GM23338 (cell line): ENCODE measurements at regions not wholly inside any gene's neighbourhood (a gene's known extent, or its start where the extent isn't known, plus 50 kb on each side); places are given as distances from the start of the nearest gene placed in this dataset.

Source experiments
- ATAC-seq: fragments of 200-7000 bp; cut with Tn5 transposase; 3 replicates; pipeline ENCODE4 v1.9.1; 2020
- DNase-seq: peaks from one replicate; pipeline ENCODE4 v3.0.0-alpha.2; 2015; ENCODE audit warnings: low spot score
- H2AFZ ChIP-seq: fragments of 200-600 bp; sonication (generic); 2 replicates; pipeline ENCODE4 v1.8.0; 2016; ENCODE audit warnings: antibody characterized with exemption, mild to moderate bottlenecking, moderate library complexity
- H3F3A ChIP-seq: fragments of 200-600 bp; sonication (generic); replicated peaks from 2 replicates; pipeline ENCODE4 v1.8.0; 2017; ENCODE audit warnings: antibody characterized with exemption, mixed run types, low read depth
- H3K27ac ChIP-seq: fragments of 200-600 bp; sonication (generic); 2 replicates; pipeline ENCODE4 v1.6.1; 2016; ENCODE audit warnings: low read depth
- H3K27me3 ChIP-seq: fragments of 200-600 bp; sonication (generic); 2 replicates; pipeline ENCODE4 v1.8.0; 2016; ENCODE audit warnings: mild to moderate bottlenecking, mixed run types, moderate library complexity; ENCODE audit not compliant: insufficient read depth
- H3K36me3 ChIP-seq: fragments of 200-600 bp; sonication (generic); 2 replicates; pipeline ENCODE4 v1.8.0; 2016; ENCODE audit warnings: mild to moderate bottlenecking; ENCODE audit not compliant: insufficient read depth
- H3K4me1 ChIP-seq: fragments of 200-600 bp; sonication (generic); 2 replicates; pipeline ENCODE4 v1.8.0; 2016; ENCODE audit warnings: mild to moderate bottlenecking, moderate library complexity; ENCODE audit not compliant: insufficient read depth
- H3K4me2 ChIP-seq: fragments of 200-600 bp; sonication (generic); 2 replicates; pipeline ENCODE4 v1.7.1; 2017; ENCODE audit warnings: mixed run types
- H3K4me3 ChIP-seq: fragments of 200-600 bp; sonication (generic); 2 replicates; pipeline ENCODE4 v1.6.1; 2016; ENCODE audit warnings: mixed run types
- H3K79me2 ChIP-seq: fragments of 200-600 bp; sonication (generic); replicated peaks from 2 replicates; pipeline ENCODE4 v1.8.0; 2017; ENCODE audit warnings: mild to moderate bottlenecking; ENCODE audit not compliant: insufficient read depth
- H3K9me2 ChIP-seq: fragments of 200-600 bp; sonication (generic); 2 replicates; pipeline ENCODE4 v1.8.0; 2017; ENCODE audit not compliant: insufficient read depth
- H4K20me1 ChIP-seq: fragments of 200-600 bp; sonication (generic); replicated peaks from 2 replicates; pipeline ENCODE4 v1.8.0; 2017; ENCODE audit warnings: mild to moderate bottlenecking; ENCODE audit not compliant: insufficient read depth
- H3K27ac Mint-ChIP-seq: 2 replicates; pipeline ENCODE4 v1.8.0; 2020; ENCODE audit warnings: inconsistent platforms, mild to moderate bottlenecking, moderate library complexity, mixed read lengths
- H3K27me3 Mint-ChIP-seq: 3 replicates; pipeline ENCODE4 v1.8.0; 2022; ENCODE audit warnings: low read depth, mild to moderate bottlenecking, moderate library complexity, mixed read lengths, inconsistent platforms; ENCODE audit not compliant: insufficient read depth, poor library complexity
- H3K36me3 Mint-ChIP-seq: 3 replicates; pipeline ENCODE4 v1.8.0; 2021; ENCODE audit warnings: low read depth, mild to moderate bottlenecking, inconsistent platforms, moderate library complexity, mixed read lengths
- H3K4me1 Mint-ChIP-seq: 3 replicates; pipeline ENCODE4 v1.8.0; 2020; ENCODE audit warnings: mild to moderate bottlenecking, inconsistent platforms, mixed read lengths
- H3K4me3 Mint-ChIP-seq: 3 replicates; pipeline ENCODE4 v1.8.0; 2021; ENCODE audit warnings: moderate library complexity, mild to moderate bottlenecking, inconsistent platforms, mixed read lengths
- H3K9me3 Mint-ChIP-seq: 3 replicates; pipeline ENCODE4 v1.8.0; 2020; ENCODE audit warnings: moderate library complexity, mild to moderate bottlenecking, inconsistent platforms, mixed read lengths
- CREB1 ChIP-seq: fragments of 250-450 bp; sonication (Bioruptor Pico); IDR thresholded peaks from 2 replicates; pipeline ENCODE4 v1.5.0; 2020; ENCODE audit warnings: low read depth, mild to moderate bottlenecking, moderate library complexity
- EZH2 ChIP-seq: fragments of 200-600 bp; sonication (generic); IDR thresholded peaks from one replicate; pipeline ENCODE4 v1.8.0; 2017; ENCODE audit warnings: antibody characterized with exemption, mild to moderate bottlenecking, low read depth; ENCODE audit not compliant: unreplicated experiment
- EZH2phosphoT487 ChIP-seq: fragments of 200-600 bp; sonication (generic); IDR thresholded peaks from one replicate; pipeline ENCODE4 v1.8.1; 2018; ENCODE audit warnings: antibody characterized with exemption; ENCODE audit not compliant: unreplicated experiment
- JUNB ChIP-seq: IDR thresholded peaks from one replicate; pipeline ENCODE4 v1.6.1; 2016; ENCODE audit warnings: antibody characterized with exemption; ENCODE audit not compliant: unreplicated experiment
- NANOG ChIP-seq: IDR thresholded peaks from 2 replicates; pipeline ENCODE4 v1.6.1; 2016; ENCODE audit warnings: antibody characterized with exemption, borderline replicate concordance
- POLR2AphosphoS5 ChIP-seq: IDR thresholded peaks from 2 replicates; pipeline ENCODE4 v1.6.1; 2016; ENCODE audit warnings: antibody characterized with exemption, low read depth
- STAT1 ChIP-seq: IDR thresholded peaks from one replicate; pipeline ENCODE4 v1.6.1; 2016; ENCODE audit warnings: antibody characterized with exemption; ENCODE audit not compliant: unreplicated experiment
- ZNF114 ChIP-seq: fragments of 250-450 bp; sonication (Bioruptor Pico); IDR thresholded peaks from 2 replicates; pipeline ENCODE4 v1.5.0; 2020; ENCODE audit warnings: mild to moderate bottlenecking, moderate library complexity
- ZNF331 ChIP-seq: fragments of 250-450 bp; sonication (Bioruptor Pico); IDR thresholded peaks from 2 replicates; pipeline ENCODE4 v1.5.0; 2020; ENCODE audit warnings: low read depth, mild to moderate bottlenecking, moderate library complexity
- TF ChIP-seq, protein P1 (sequence below): IDR thresholded peaks from 2 replicates; pipeline ENCODE4 v1.6.1; 2016; ENCODE audit warnings: antibody characterized with exemption
- TF ChIP-seq, protein P2 (sequence below): fragments of 250-450 bp; sonication (Bioruptor Pico); IDR thresholded peaks from 2 replicates; pipeline ENCODE4 v1.5.0; 2020; ENCODE audit warnings: mild to moderate bottlenecking, moderate library complexity
- TF ChIP-seq, protein P3 (sequence below): IDR thresholded peaks from one replicate; pipeline ENCODE4 v1.6.1; 2018; ENCODE audit warnings: antibody characterized with exemption; ENCODE audit not compliant: unreplicated experiment
- TF ChIP-seq, protein P4 (sequence below), 2 experiments: fragments of 200-600 bp in 1 of 2; sonication (generic) in 1 of 2; conservative IDR thresholded peaks; 2 replicates each; pipeline versions ENCODE4 v1.5.1 to v1.6.1; 2016 to 2017; ENCODE audit warnings: antibody characterized with exemption in 2 of 2, low read depth in 2 of 2, mild to moderate bottlenecking in 2 of 2, moderate library complexity in 1 of 2

DNA sequence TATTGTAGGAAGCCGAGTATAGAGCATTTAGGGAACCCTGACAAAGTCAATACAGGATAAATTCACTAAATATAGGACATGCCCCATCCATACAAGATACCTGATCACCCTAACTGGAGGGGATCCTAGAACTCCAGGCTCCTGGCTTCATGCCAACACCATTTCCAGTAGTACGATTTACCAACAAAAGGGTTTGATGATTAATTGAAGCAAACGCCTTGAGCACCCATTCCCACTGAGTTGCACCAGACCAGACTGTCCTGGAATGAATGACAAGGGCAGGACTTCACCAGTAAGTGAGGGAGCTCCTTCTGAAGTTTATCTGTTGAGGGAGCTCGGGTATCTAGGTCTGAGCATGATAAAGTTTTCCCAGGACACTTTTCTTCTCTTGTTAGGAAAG lies 327.2 kb upstream of the MSX2 start:
- Histone ChIP-seq H3K9me2 (0 out of 2 replicates have a peak, but pooled peaks cover 4% of the 10 kb centered on the region), H3K79me2 (no peaks in the 10 kb centered on the region), H3K4me2 (no peak overlapping the region), H3F3A (no peaks in the 10 kb centered on the region), H4K20me1 (no peaks in the 10 kb centered on the region), H3K27ac (no peak overlapping the region), H3K4me3 (no peak overlapping the region), H2AFZ (no peak overlapping the region), H3K36me3 (no peaks in the 10 kb centered on the region), H3K4me1 (no peaks in the 10 kb centered on the region), H3K27me3 (no peaks in the 10 kb centered on the region)
- Mint-ChIP-seq H3K36me3 (no peaks in the 10 kb centered on the region), H3K4me3 (no peak overlapping the region), H3K27me3 (peaks cover 2% of the 10 kb centered on the region), H3K27ac (no peak overlapping the region), H3K9me3 (no peaks in the 10 kb centered on the region), H3K4me1 (peaks cover under 1% of the 10 kb centered on the region; the same call in 1 of the 3 replicates)
- no peak for DNase-seq
- TF ChIP-seq, protein P1, sequence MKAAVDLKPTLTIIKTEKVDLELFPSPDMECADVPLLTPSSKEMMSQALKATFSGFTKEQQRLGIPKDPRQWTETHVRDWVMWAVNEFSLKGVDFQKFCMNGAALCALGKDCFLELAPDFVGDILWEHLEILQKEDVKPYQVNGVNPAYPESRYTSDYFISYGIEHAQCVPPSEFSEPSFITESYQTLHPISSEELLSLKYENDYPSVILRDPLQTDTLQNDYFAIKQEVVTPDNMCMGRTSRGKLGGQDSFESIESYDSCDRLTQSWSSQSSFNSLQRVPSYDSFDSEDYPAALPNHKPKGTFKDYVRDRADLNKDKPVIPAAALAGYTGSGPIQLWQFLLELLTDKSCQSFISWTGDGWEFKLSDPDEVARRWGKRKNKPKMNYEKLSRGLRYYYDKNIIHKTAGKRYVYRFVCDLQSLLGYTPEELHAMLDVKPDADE: no peak
- TF ChIP-seq, protein P2, sequence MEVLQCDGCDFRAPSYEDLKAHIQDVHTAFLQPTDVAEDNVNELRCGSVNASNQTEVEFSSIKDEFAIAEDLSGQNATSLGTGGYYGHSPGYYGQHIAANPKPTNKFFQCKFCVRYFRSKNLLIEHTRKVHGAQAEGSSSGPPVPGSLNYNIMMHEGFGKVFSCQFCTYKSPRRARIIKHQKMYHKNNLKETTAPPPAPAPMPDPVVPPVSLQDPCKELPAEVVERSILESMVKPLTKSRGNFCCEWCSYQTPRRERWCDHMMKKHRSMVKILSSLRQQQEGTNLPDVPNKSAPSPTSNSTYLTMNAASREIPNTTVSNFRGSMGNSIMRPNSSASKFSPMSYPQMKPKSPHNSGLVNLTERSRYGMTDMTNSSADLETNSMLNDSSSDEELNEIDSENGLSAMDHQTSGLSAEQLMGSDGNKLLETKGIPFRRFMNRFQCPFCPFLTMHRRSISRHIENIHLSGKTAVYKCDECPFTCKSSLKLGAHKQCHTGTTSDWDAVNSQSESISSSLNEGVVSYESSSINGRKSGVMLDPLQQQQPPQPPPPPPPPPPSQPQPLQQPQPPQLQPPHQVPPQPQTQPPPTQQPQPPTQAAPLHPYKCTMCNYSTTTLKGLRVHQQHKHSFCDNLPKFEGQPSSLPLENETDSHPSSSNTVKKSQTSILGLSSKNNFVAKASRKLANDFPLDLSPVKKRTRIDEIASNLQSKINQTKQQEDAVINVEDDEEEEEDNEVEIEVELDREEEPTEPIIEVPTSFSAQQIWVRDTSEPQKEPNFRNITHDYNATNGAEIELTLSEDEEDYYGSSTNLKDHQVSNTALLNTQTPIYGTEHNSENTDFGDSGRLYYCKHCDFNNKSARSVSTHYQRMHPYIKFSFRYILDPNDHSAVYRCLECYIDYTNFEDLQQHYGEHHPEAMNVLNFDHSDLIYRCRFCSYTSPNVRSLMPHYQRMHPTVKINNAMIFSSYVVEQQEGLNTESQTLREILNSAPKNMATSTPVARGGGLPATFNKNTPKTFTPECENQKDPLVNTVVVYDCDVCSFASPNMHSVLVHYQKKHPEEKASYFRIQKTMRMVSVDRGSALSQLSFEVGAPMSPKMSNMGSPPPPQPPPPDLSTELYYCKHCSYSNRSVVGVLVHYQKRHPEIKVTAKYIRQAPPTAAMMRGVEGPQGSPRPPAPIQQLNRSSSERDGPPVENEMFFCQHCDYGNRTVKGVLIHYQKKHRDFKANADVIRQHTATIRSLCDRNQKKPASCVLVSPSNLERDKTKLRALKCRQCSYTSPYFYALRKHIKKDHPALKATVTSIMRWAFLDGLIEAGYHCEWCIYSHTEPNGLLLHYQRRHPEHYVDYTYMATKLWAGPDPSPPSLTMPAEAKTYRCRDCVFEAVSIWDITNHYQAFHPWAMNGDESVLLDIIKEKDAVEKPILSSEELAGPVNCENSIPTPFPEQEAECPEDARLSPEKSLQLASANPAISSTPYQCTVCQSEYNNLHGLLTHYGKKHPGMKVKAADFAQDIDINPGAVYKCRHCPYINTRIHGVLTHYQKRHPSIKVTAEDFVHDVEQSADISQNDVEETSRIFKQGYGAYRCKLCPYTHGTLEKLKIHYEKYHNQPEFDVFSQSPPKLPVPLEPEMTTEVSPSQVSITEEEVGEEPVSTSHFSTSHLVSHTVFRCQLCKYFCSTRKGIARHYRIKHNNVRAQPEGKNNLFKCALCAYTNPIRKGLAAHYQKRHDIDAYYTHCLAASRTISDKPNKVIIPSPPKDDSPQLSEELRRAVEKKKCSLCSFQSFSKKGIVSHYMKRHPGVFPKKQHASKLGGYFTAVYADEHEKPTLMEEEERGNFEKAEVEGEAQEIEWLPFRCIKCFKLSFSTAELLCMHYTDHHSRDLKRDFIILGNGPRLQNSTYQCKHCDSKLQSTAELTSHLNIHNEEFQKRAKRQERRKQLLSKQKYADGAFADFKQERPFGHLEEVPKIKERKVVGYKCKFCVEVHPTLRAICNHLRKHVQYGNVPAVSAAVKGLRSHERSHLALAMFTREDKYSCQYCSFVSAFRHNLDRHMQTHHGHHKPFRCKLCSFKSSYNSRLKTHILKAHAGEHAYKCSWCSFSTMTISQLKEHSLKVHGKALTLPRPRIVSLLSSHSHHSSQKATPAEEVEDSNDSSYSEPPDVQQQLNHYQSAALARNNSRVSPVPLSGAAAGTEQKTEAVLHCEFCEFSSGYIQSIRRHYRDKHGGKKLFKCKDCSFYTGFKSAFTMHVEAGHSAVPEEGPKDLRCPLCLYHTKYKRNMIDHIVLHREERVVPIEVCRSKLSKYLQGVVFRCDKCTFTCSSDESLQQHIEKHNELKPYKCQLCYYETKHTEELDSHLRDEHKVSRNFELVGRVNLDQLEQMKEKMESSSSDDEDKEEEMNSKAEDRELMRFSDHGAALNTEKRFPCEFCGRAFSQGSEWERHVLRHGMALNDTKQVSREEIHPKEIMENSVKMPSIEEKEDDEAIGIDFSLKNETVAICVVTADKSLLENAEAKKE: no peak
- TF ChIP-seq CREB1: no peak
- TF ChIP-seq EZH2: no peak
- no peak for TF ChIP-seq JUNB
- TF ChIP-seq, protein P3, sequence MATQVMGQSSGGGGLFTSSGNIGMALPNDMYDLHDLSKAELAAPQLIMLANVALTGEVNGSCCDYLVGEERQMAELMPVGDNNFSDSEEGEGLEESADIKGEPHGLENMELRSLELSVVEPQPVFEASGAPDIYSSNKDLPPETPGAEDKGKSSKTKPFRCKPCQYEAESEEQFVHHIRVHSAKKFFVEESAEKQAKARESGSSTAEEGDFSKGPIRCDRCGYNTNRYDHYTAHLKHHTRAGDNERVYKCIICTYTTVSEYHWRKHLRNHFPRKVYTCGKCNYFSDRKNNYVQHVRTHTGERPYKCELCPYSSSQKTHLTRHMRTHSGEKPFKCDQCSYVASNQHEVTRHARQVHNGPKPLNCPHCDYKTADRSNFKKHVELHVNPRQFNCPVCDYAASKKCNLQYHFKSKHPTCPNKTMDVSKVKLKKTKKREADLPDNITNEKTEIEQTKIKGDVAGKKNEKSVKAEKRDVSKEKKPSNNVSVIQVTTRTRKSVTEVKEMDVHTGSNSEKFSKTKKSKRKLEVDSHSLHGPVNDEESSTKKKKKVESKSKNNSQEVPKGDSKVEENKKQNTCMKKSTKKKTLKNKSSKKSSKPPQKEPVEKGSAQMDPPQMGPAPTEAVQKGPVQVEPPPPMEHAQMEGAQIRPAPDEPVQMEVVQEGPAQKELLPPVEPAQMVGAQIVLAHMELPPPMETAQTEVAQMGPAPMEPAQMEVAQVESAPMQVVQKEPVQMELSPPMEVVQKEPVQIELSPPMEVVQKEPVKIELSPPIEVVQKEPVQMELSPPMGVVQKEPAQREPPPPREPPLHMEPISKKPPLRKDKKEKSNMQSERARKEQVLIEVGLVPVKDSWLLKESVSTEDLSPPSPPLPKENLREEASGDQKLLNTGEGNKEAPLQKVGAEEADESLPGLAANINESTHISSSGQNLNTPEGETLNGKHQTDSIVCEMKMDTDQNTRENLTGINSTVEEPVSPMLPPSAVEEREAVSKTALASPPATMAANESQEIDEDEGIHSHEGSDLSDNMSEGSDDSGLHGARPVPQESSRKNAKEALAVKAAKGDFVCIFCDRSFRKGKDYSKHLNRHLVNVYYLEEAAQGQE: no peak
- TF ChIP-seq ZNF114 (CRISPR knock-in tag): no peak
- TF ChIP-seq, protein P4, sequence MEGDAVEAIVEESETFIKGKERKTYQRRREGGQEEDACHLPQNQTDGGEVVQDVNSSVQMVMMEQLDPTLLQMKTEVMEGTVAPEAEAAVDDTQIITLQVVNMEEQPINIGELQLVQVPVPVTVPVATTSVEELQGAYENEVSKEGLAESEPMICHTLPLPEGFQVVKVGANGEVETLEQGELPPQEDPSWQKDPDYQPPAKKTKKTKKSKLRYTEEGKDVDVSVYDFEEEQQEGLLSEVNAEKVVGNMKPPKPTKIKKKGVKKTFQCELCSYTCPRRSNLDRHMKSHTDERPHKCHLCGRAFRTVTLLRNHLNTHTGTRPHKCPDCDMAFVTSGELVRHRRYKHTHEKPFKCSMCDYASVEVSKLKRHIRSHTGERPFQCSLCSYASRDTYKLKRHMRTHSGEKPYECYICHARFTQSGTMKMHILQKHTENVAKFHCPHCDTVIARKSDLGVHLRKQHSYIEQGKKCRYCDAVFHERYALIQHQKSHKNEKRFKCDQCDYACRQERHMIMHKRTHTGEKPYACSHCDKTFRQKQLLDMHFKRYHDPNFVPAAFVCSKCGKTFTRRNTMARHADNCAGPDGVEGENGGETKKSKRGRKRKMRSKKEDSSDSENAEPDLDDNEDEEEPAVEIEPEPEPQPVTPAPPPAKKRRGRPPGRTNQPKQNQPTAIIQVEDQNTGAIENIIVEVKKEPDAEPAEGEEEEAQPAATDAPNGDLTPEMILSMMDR (conservative IDR thresholded peaks at IDR 0.05; ENCODE audit: low read depth in 2 of 2): no peak
- no peak for TF ChIP-seq POLR2AphosphoS5
- TF ChIP-seq ZNF331 (CRISPR knock-in tag): no peak
- TF ChIP-seq EZH2phosphoT487: no peak
- TF ChIP-seq STAT1: no peak
- TF ChIP-seq NANOG: no peak
- ATAC-seq: no peak
